ENCODE measurements at regions not wholly inside any gene's neighbourhood (a gene's known extent, or its start where the extent isn't known, plus 50 kb on each side); places are given as distances from the start of the nearest gene placed in this dataset.

GRCh38 chr4:14217401-14217800, 589.9 kb upstream of the BOD1L1 start:
- no peak for TF ChIP-seq CTCF (IDR thresholded peaks at IDR 0.05)
- no peak for TF ChIP-seq POLR2AphosphoS5 (IDR thresholded peaks at IDR 0.05)
